ENCODE measurements at regions not wholly inside any gene's neighbourhood (a gene's known extent, or its start where the extent isn't known, plus 50 kb on each side); places are given as distances from the start of the nearest gene placed in this dataset.
A peak's percentile ranks its signal among the peaks of the same experiment; 100 is the strongest.

- no peaks in the 10 kb centered on the region for H3K4me1 ChIP-seq
- no peak overlapping the region for H3K4me3 ChIP-seq
- no peaks in the 10 kb centered on the region for H3K27me3 ChIP-seq (ENCODE audit: low read depth)
- no peak for TF ChIP-seq CTCF (IDR thresholded peaks at IDR 0.05; ENCODE audit: borderline replicate concordance)
- no peaks in the 10 kb centered on the region for H3K36me3 ChIP-seq
- DNase-seq: no peak
- H3K27ac ChIP-seq (replicated peaks): no peak overlapping the region
- H3K9me3 ChIP-seq (replicated peaks): no peaks in the 10 kb centered on the region
- intact Hi-C loops (cut with micrococcal nuclease): no loop called here
Observed at GRCh38 chr5:125338440-125339174, 592.2 kb upstream of the ZNF608 start.

GRCh38 chr5:125341436-125341835 lies 595.0 kb upstream of the ZNF608 start:
- H3K36me3 ChIP-seq: no peaks in the 10 kb centered on the region
- H3K4me1 ChIP-seq: no peaks in the 10 kb centered on the region
- H3K27ac ChIP-seq (replicated peaks): no peak overlapping the region
- H3K4me3 ChIP-seq: no peak overlapping the region
- H3K9me3 ChIP-seq (replicated peaks): no peaks in the 10 kb centered on the region
- no peak for TF ChIP-seq CTCF (IDR thresholded peaks at IDR 0.05; ENCODE audit: borderline replicate concordance)
- intact Hi-C loops (cut with micrococcal nuclease): no loop called here
- no peak for DNase-seq
- H3K27me3 ChIP-seq (ENCODE audit: low read depth): no peaks in the 10 kb centered on the region

GRCh38 chr5:125343015-125343414 lies 596.6 kb upstream of the ZNF608 start:
- no peak for TF ChIP-seq CTCF (IDR thresholded peaks at IDR 0.05; ENCODE audit: borderline replicate concordance)
- Histone ChIP-seq H3K9me3 (replicated peaks) (no peaks in the 10 kb centered on the region), H3K27ac (replicated peaks) (no peak overlapping the region), H3K27me3 (ENCODE audit: low read depth) (no peaks in the 10 kb centered on the region), H3K4me1 (peaks cover 4% of the 10 kb centered on the region), H3K36me3 (no peaks in the 10 kb centered on the region), H3K4me3 (no peak overlapping the region)
- intact Hi-C loops (cut with micrococcal nuclease): no loop called here
- DNase-seq: no peak

- no peak for TF ChIP-seq CTCF (IDR thresholded peaks at IDR 0.05; ENCODE audit: borderline replicate concordance)
- intact Hi-C loops (cut with micrococcal nuclease): no loop called here
- Histone ChIP-seq H3K27me3 (ENCODE audit: low read depth) (no peaks in the 10 kb centered on the region), H3K36me3 (no peaks in the 10 kb centered on the region), H3K27ac (replicated peaks) (no peak overlapping the region), H3K4me3 (no peak overlapping the region), H3K4me1 (peaks cover 24% of the 10 kb centered on the region), H3K9me3 (replicated peaks) (no peaks in the 10 kb centered on the region)
- DNase-seq: no peak
Observed at GRCh38 chr5:125346316-125346715, 599.9 kb upstream of the ZNF608 start.

GRCh38 chr5:125348221-125348692 lies 601.8 kb upstream of the ZNF608 start:
- H3K4me3 ChIP-seq: peak overlapping the region; percentile 19
- peaks cover 24% of the 10 kb centered on the region for H3K4me1 ChIP-seq
- peak; percentile 35 for DNase-seq
- no peaks in the 10 kb centered on the region for H3K36me3 ChIP-seq
- peaks cover 2% of the 10 kb centered on the region for H3K9me3 ChIP-seq (replicated peaks)
- no peaks in the 10 kb centered on the region for H3K27me3 ChIP-seq (ENCODE audit: low read depth)
- no peak for TF ChIP-seq CTCF (IDR thresholded peaks at IDR 0.05; ENCODE audit: borderline replicate concordance)
- H3K27ac ChIP-seq (replicated peaks): no peak overlapping the region
- intact Hi-C loops (cut with micrococcal nuclease): no loop called here

All from left ventricle myocardium inferior (tissue), 1 donor.